Activated naive CD4-positive, alpha-beta T cell treated with anti-CD3 and anti-CD28 coated beads, Interleukin-2, amount 50 U/mL, for 72 hours (primary cell): ENCODE measurements at regions not wholly inside any gene's neighbourhood (a gene's known extent, or its start where the extent isn't known, plus 50 kb on each side); places are given as distances from the start of the nearest gene placed in this dataset.

Source experiments
- ATAC-seq, 2 donors: fragments of 150-1000 bp; cut with Tn5 transposase; 2 replicates each; pipeline ENCODE4 v1.10.0; 2021; ENCODE audit warnings: mild to moderate bottlenecking in 2 of 2, moderate library complexity in 2 of 2
- DNase-seq, 2 donors: peaks; one replicate each; pipeline ENCODE4 v3.0.0; 2021 to 2022; ENCODE audit warnings: low spot score in 2 of 2
- H3K27ac Mint-ChIP-seq, 2 donors: one replicate each; pipeline ENCODE4 v1.8.0; 2022; ENCODE audit warnings: mild to moderate bottlenecking in 2 of 2, mixed read lengths in 2 of 2
- H3K36me3 Mint-ChIP-seq, 2 donors: one replicate each; pipeline ENCODE4 v1.8.0; 2022; ENCODE audit warnings: mixed read lengths in 2 of 2
- H3K9me3 Mint-ChIP-seq, 2 donors: one replicate each; pipeline ENCODE4 v1.8.0; 2022; ENCODE audit warnings: mixed read lengths in 2 of 2

GRCh38 chr2:196224756-196225155 is 53.4 kb upstream of the STK17B start:
- ATAC-seq = no peak
- H3K27ac Mint-ChIP-seq = peak overlapping the region in 1 of 2 donors; percentile 33
- peaks cover 13 to 23% of the 10 kb centered on the region in 2 donors for H3K36me3 Mint-ChIP-seq

DNA sequence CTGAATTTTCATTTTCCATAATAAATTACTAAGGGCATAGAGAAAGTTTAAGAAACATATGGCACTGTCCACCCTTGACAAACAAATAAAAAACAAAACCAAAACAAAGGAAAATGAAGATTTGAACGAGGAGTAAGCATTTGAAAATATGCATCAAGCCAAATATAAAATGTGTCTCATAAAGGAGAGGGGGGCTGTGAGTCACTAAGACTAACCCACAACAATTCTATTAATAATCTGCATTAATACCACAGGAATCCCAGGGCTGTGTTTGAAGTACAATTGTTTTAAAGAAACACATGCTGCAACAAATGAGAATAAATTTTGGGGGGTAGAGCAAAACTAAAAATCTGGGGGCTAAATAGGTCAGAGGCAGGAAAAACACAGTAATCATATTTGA is 53.8 kb upstream of the STK17B start:
- Mint-ChIP-seq H3K36me3 (peaks cover 13 to 23% of the 10 kb centered on the region in 2 donors), H3K27ac (peak overlapping the region; percentile 24 to 33), H3K9me3 (peaks cover 8 to 17% of the 10 kb centered on the region in 2 donors)
- no peak for ATAC-seq
- DNase-seq = no peak

More at GRCh38 chr2:196224756-196225155, 53.4 kb upstream of the STK17B start:
- no peak for DNase-seq
- H3K9me3 Mint-ChIP-seq = peaks cover 8 to 17% of the 10 kb centered on the region in 2 donors

DNA sequence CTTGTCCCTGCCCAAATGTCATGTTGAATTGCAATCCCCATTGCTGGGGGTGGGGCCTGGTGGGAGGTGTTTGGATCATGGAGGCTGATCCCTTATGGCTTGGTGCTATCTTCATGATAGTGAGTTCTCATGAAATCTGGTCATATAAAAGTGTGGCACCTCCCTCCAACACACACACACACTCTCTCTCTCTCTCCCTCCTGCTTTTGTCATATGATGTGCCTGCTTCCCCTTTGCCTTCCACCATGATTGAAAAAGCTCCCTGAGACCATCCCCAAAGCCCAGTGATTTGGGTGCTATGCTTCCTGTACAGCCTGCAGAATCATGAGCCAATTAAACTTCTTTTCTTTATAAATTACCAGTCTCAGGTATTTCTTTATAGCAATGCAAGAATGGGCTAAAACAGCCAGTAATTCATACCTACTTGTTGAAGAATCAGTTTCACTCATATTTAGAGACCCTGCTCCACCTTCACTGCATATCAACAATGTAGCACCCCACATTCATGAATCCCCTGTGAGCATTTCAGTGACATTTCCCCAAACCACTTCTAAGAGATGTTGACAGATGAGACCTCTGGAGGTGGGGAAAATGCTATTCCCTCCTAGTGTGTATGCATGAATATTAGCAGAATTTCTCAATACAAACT is 54.8 kb upstream of the STK17B start:
- Mint-ChIP-seq H3K9me3 (peaks cover 8 to 17% of the 10 kb centered on the region in 2 donors), H3K36me3 (peaks cover 13 to 23% of the 10 kb centered on the region in 2 donors), H3K27ac (peak overlapping the region; percentile 32 to 99)
- DNase-seq (no peak), ATAC-seq (peak in 1 of 2 donors; percentile 38)

DNA sequence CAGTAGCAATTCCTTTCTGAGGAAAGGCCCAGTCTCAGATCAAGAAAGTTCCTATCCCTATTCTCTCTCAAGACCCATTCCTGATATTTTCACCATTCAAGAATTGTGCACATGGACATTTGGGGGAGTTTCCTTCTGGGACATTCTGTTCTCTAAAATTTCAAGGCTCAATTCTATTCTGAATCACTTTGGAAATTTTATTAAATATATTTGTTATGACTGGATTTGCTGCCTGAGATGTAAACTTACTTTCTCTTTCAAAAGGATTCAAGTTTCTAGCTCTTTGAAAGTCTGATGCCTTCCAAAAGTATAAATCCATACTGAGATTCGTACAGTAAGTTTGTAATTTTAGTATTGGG is 55.3 kb upstream of the STK17B start:
- H3K9me3 Mint-ChIP-seq = peaks cover 8 to 17% of the 10 kb centered on the region in 2 donors
- H3K36me3 Mint-ChIP-seq = peaks cover 13 to 23% of the 10 kb centered on the region in 2 donors
- peak overlapping the region; percentile 32 to 99 for H3K27ac Mint-ChIP-seq

DNA sequence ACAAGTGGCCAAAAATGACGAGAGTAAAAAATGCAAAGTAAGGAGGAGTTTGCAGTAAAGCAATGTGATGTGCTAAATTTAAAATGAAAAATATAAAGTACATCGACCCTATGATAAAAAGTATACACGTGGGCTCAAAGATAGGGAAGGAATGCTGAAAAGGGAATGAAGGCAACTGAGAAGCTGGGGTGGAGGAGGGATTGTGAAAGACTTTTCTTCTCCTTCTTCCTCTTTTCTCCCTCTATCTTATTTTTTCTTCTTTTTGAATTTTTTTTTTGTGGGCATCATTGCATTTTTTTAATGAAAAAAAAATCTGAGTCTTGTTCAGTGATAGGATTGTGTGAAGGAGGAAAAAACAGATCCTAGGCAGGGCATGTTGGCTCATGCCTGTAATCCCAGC is 57.6 kb upstream of the STK17B start:
- H3K27ac Mint-ChIP-seq = peak overlapping the region; percentile 51 to 99
- H3K9me3 Mint-ChIP-seq = peaks cover 5 to 11% of the 10 kb centered on the region in 2 donors
- H3K36me3 Mint-ChIP-seq = peaks cover 13 to 17% of the 10 kb centered on the region in 2 donors
- ATAC-seq (no peak), DNase-seq (no peak)

More for the DNA sequence above, 55.3 kb upstream of the STK17B start:
- DNase-seq (no peak), ATAC-seq (peak; percentile 10 to 45)

DNA sequence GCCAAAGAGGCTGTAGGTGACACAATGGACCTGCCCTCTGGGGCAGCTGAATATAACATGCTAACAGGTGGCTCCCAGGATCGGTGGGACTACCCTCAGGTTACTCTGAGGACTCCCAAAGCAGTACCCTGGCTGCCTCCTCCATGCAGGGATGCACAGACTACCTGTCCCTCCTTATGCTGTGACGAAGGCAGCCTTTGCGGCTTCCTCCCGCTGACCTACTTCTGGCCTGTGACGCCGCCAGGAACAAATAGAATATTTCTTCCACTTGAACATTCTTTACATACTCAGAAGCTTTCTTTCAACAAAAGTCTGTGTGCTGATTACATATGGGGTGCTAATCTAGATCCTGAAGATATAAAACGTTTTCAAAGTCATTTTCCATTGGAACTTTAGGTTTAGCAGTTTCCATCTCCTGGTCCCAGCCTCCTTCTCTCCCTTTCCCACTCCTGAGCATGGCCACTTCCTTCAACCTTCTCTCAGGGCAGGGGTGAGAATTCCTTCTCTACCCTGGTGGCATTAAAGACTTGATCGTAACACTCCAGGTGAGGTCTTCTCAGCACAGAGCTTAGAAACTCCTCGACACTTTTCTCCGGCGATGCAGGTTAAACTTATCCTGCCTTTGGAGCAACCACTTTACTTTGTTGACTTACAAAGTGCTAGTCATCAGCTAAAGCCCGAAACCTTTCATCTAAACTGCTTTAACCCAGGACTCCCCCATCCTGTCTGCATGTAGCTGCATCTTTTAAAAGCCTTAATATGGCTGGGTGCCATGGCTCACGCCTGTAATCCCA is 58.9 kb upstream of the STK17B start:
- H3K27ac Mint-ChIP-seq = peak overlapping the region; percentile 99
- peaks cover 8% of the 10 kb centered on the region in 2 donors for H3K36me3 Mint-ChIP-seq
- ATAC-seq (peak; percentile 12 to 37), DNase-seq (peak in 1 of 2 donors; percentile 62)
- peaks cover 4 to 5% of the 10 kb centered on the region in 2 donors for H3K9me3 Mint-ChIP-seq

DNA sequence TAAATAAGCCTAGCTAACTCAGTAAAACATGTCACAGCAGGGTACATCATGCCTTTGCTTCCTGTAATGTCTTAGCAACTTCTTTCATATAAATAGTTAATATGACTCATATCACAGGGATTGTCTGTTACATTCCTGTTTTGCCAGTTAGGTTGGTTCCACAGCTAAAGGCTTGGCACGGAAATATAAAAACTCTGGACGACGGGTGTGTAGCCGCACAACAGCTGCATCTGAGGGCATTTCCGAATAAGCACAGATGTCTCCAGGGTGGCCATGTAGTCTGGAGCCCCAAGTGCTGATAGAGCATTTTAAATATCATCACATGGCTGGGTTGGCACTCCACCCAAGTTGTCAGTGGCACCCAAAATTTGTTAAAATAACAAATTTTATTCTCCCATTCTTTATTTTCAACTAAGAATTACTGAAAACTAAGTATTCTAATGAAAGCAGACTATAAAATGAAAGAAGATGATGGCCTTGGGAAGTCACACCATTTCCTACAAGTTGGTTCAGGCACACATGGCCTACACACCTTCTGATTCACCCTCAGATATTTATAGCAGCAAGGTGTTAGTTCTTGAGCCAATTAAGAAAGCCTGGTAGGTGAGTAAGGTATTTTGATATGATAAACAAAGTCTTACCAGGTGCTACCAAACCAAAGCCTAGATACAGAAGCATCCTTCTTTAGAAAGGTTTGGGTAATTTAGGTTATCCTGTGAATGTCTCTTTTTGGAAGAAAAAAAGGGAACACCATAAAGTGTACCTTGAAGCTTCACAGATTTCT is 61.8 kb upstream of the STK17B start:
- H3K27ac Mint-ChIP-seq = peak overlapping the region; percentile 98 to 99
- DNase-seq = no peak
- peaks cover 6 to 17% of the 10 kb centered on the region in 2 donors for H3K36me3 Mint-ChIP-seq
- H3K9me3 Mint-ChIP-seq = no peaks in the 10 kb centered on the region
- ATAC-seq = peak; percentile 53 to 65

DNA sequence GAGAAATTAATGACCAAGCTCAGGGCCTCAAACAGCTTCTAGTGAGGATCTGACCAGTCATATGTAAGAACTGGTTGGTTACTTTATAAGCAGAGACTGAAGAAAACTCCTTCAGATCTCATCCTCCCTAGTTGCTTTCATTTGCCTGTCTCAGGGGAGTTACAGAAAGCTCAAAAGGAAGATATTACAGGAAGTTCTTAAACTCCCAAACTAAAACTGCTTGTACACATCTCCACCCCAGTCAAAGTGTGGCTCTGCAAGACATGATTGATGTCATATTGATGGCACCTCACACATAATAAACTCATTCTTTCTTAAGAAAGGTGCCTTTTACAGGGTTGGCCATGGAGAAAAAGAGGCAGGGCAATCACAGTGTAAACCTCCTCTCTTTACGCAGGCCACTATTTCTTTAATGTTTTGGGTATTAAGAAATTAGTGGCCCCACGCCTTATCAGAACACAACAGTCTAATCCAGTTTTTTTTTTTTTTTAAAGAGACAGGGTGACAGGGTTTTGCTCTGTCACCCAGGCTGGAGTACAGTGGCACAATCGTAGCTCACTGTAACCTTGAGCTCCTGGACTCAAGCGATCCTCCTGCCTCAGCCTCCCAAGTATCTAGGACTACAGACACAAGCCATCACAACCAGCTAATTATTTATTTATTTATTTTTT is 62.6 kb upstream of the STK17B start:
- Mint-ChIP-seq H3K9me3 (no peaks in the 10 kb centered on the region), H3K36me3 (peaks cover 14 to 21% of the 10 kb centered on the region in 2 donors), H3K27ac (peak overlapping the region; percentile 98 to 99)
- ATAC-seq (peak; percentile 28 to 40), DNase-seq (no peak)

GRCh38 chr2:196234672-196235071 is 63.3 kb upstream of the STK17B start:
- Mint-ChIP-seq H3K27ac (peak overlapping the region; percentile 98 to 99), H3K36me3 (peaks cover 15 to 21% of the 10 kb centered on the region in 2 donors), H3K9me3 (no peaks in the 10 kb centered on the region)
- DNase-seq = peak in 1 of 2 donors; percentile 70
- ATAC-seq = peak; percentile 74 to 78

DNA sequence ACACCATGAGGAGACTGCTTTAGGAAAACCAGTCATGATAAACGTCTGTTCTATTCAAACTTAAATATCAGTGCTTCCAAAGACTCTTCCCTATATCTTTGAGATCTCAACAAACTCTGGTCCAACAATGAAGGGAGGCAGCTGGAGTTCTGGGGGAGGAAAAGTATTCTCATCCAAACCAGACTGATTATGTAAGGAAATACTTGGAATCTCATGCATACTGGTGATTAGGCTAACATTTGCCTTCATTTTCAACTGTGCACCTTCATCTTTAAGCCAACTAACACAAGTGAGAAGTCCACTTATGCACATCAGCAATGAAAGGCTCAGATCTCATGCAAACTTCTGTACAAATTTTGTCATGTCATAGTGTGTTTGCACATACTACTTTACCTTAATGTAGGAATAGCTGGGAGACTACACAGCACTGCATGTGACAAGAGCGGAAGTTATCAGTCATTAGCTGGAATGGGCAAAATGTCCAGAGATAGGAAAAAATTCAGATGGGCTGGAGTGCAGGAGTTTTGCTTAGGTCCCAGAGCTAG is 67.5 kb upstream of the STK17B start:
- H3K36me3 Mint-ChIP-seq = peaks cover 15 to 21% of the 10 kb centered on the region in 2 donors
- peak overlapping the region; percentile 100 for H3K27ac Mint-ChIP-seq
- DNase-seq (no peak), ATAC-seq (no peak)
- no peaks in the 10 kb centered on the region for H3K9me3 Mint-ChIP-seq

DNA sequence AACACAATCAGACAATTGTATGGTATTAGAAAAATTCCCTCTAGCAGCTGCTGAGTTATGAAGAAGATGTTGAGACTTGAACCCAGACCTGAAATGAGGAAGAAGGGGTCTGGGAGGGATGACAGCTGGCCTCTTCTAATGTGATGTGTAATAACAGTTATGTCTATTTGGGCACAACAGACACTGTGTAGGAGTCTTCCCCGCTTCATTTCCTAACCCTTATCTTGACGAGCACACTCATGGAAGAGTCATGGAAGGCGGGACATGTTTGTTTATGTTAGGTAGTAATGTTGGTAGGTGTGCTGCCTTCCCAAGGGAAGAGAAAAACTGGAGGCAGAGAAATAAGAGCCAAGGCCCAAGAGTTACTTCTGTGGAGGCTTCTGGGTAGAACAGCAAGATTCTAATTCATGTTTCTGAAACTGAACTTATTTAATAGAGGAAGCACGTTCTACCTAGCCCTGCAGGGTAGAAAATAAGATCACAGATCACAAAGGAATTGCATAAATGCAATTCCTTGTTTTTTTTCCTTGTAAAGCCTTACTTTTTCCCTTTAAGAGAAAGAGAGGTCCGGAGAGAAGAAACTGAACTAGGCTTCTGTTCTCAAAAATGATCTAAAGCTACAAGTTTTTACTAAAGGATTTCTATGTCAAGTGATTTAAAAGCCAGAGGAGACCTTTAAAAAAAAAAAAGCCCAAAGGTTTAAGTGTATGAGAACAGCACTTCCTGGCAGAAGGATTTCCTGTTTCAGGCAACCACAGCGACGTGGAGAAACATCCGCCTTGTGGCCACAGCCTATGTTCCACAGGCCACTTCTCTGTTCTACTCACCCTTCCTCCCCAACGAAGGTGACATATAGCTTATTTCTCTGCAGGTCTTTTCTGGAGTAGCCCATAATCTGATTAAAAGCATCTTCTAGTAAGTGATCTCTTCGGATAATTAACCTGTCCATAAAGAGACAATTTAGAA is 68.5 kb upstream of the STK17B start:
- Mint-ChIP-seq H3K27ac (peak overlapping the region; percentile 100), H3K9me3 (peaks cover 0 to 4% of the 10 kb centered on the region in 2 donors), H3K36me3 (peaks cover 15 to 21% of the 10 kb centered on the region in 2 donors)
- ATAC-seq = peak; percentile 61 to 67
- DNase-seq = peak; percentile 73 to 87

DNA sequence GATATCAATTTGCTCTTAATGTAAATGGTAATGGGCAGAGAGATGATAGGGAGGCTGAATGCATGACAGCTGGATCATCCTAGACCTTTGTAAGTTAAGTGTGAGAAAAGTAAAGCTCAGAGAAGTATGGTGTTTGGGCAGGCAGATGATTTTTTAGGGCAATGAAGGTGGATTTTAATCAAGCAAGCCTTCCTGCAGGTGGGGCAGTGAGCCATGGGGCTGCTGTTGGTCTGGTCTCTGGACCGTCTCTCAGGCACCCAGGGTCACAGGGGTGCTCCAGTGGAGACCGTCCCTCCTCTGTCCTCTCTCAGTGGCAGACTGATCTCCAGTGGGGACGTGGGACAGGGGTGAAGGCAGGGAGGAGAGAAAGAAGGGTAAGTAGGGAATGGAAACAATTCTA is 69.8 kb upstream of the STK17B start:
- Mint-ChIP-seq H3K9me3 (peaks cover 0 to 4% of the 10 kb centered on the region in 2 donors), H3K36me3 (peaks cover 15 to 21% of the 10 kb centered on the region in 2 donors), H3K27ac (peak overlapping the region; percentile 100)
- no peak for ATAC-seq
- DNase-seq = no peak

DNA sequence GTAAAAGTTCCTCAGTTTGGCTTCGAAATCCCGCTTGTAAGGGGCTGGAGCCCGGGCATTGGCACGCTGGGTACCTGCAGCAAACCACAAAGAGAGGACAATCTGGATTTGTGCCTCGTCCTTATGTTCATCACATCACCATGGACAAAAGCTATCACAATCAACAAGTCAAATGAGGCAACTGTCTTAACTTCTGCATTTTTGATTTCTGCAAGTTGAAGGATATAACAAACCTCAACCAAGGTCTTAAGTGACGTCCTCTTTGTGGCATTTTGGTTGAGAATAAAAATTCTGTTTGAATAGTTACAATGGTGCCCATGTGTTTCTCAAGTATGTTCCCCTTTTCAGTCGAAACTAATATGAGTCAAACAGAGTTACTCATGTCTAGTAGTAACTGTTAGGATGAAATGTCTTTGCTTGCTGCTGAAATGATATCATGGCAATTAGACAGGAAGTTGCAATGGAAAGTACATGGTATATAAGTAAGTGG is 70.8 kb upstream of the STK17B start:
- H3K9me3 Mint-ChIP-seq = peaks cover 0 to 4% of the 10 kb centered on the region in 2 donors
- peaks cover 14 to 15% of the 10 kb centered on the region in 2 donors for H3K36me3 Mint-ChIP-seq
- DNase-seq (no peak), ATAC-seq (peak; percentile 83 to 86)
- H3K27ac Mint-ChIP-seq = peak overlapping the region; percentile 100

DNA sequence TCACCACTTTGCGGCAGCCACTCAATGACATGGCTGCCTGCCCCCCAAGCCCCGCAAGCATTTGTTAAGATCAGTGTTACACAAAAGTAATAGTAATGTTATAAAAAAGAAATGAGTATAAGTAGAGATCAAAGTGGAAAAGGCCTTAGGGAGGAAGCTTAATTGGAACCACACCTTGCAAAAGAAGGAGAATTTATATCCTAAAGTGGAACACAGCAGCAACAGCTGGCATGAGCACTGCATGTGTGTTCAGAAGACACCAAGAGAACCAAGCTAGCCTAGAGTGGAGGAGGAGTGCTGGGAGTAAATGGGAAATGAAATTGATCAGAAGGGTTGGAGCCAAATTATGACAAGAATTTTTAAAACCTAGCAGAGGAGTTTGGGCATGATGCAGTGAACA is 73.1 kb upstream of the STK17B start:
- ATAC-seq (no peak), DNase-seq (no peak)
- Mint-ChIP-seq H3K27ac (no peak overlapping the region), H3K36me3 (no peaks in the 10 kb centered on the region), H3K9me3 (peaks cover 0 to 4% of the 10 kb centered on the region in 2 donors)

GRCh38 chr2:196244966-196245365 is 73.6 kb upstream of the STK17B start:
- Mint-ChIP-seq H3K36me3 (no peaks in the 10 kb centered on the region), H3K9me3 (peaks cover 0 to 4% of the 10 kb centered on the region in 2 donors), H3K27ac (no peak overlapping the region)
- DNase-seq = no peak
- no peak for ATAC-seq
